HEK293 (cell line): ENCODE measurements at regions not wholly inside any gene's neighbourhood (a gene's known extent, or its start where the extent isn't known, plus 50 kb on each side); places are given as distances from the start of the nearest gene placed in this dataset.

ENCODE experiments used
- CTCF ChIA-PET: fragments of 350-600 bp; formaldehyde crosslinking; extraction: SDS; loops from one replicate; lab custom pipeline; 2021; ENCODE audit warnings: antibody characterized with exemption; lab: Yijun Ruan, JAX
- POLR2A ChIA-PET: fragments of 300-600 bp; formaldehyde crosslinking; extraction: SDS; loops from one replicate; lab custom pipeline; 2020; ENCODE audit warnings: antibody characterized with exemption, inconsistent platforms; lab: Yijun Ruan, JAX
- H3K27ac ChIP-seq: fragments of 200-500 bp; sonication (Bioruptor generic); 2 replicates; pipeline ENCODE4 v1.5.1; 2014; ENCODE audit warnings: low read depth, low read length, control low read depth, inconsistent platforms; ENCODE audit errors: extremely low read depth
- H3K36me3 ChIP-seq, 2 experiments: fragments of 200-500 bp in 1 of 2; sonication (Bioruptor generic) in 1 of 2; 1 replicate in 1 of 2; 2 replicates in 1 of 2; pipeline ENCODE4 v1.5.1; 2014 to 2017; ENCODE audit warnings: inconsistent platforms in 2 of 2, low read length in 2 of 2; ENCODE audit not compliant: control insufficient read depth in 2 of 2, insufficient read depth in 1 of 2
- H3K4me1 ChIP-seq: fragments of 200-500 bp; sonication (Bioruptor generic); 2 replicates; pipeline ENCODE4 v1.5.1; 2014; ENCODE audit warnings: mild to moderate bottlenecking, low read length, inconsistent platforms; ENCODE audit not compliant: control insufficient read depth, insufficient read depth
- H3K4me3 ChIP-seq: 2 replicates; pipeline ENCODE4 v1.5.1; 2011; ENCODE audit warnings: low read depth, mild to moderate bottlenecking, control low read depth, low read length, moderate library complexity
- H3K9me3 ChIP-seq: fragments of 200-500 bp; sonication (Bioruptor generic); 2 replicates; pipeline ENCODE4 v1.5.1; 2014; ENCODE audit warnings: low read depth, low read length, inconsistent platforms; ENCODE audit not compliant: control insufficient read depth, insufficient read depth
- AEBP2 ChIP-seq: fragments of 450-650 bp; formaldehyde crosslinking; IDR thresholded peaks from 2 replicates; pipeline ENCODE4 v1.5.1; 2016; ENCODE audit warnings: missing biosample characterization, missing genetic modification characterization, borderline replicate concordance
- IKZF3 ChIP-seq: fragments of 450-650 bp; IDR thresholded peaks from 2 replicates; pipeline ENCODE4 v1.5.0; 2018; ENCODE audit warnings: missing biosample characterization, mild to moderate bottlenecking, missing genetic modification characterization, moderate library complexity
- OVOL3 ChIP-seq: fragments of 450-650 bp; formaldehyde crosslinking; IDR thresholded peaks from 2 replicates; pipeline ENCODE4 v1.5.1; 2016; ENCODE audit warnings: missing biosample characterization, missing genetic modification characterization
- PRDM1 ChIP-seq: fragments of 450-650 bp; formaldehyde crosslinking; IDR thresholded peaks from 2 replicates; pipeline ENCODE4; 2016; ENCODE audit warnings: missing biosample characterization, missing genetic modification characterization
- RBAK ChIP-seq: fragments of 450-650 bp; formaldehyde crosslinking; IDR thresholded peaks from 2 replicates; pipeline ENCODE4 v1.5.1; 2016; ENCODE audit warnings: missing biosample characterization, missing genetic modification characterization
- REPIN1 ChIP-seq: fragments of 450-650 bp; formaldehyde crosslinking; IDR thresholded peaks from 2 replicates; pipeline ENCODE4 v1.5.1; 2017; ENCODE audit warnings: missing biosample characterization, missing genetic modification characterization, low read depth
- YY2 ChIP-seq: fragments of 450-650 bp; formaldehyde crosslinking; IDR thresholded peaks from 2 replicates; pipeline ENCODE4 v1.5.1; 2016; ENCODE audit warnings: missing biosample characterization, missing genetic modification characterization
- ZBTB11 ChIP-seq: fragments of 450-650 bp; formaldehyde crosslinking; conservative IDR thresholded peaks from 2 replicates; pipeline ENCODE4 v1.5.1; 2016; ENCODE audit warnings: low read depth, missing biosample characterization, missing genetic modification characterization
- ZBTB17 ChIP-seq: fragments of 450-650 bp; formaldehyde crosslinking; IDR thresholded peaks from 2 replicates; pipeline ENCODE4 v1.5.1; 2016; ENCODE audit warnings: missing biosample characterization, missing genetic modification characterization
- ZBTB48 ChIP-seq: fragments of 450-650 bp; formaldehyde crosslinking; IDR thresholded peaks from 2 replicates; pipeline ENCODE4 v1.5.1; 2016; ENCODE audit warnings: missing biosample characterization, missing genetic modification characterization
- ZFHX2 ChIP-seq: fragments of 450-650 bp; formaldehyde crosslinking; conservative IDR thresholded peaks from 2 replicates; pipeline ENCODE4 v1.5.1; 2016; ENCODE audit warnings: missing biosample characterization, missing genetic modification characterization
- ZNF114 ChIP-seq: fragments of 450-650 bp; formaldehyde crosslinking; IDR thresholded peaks from 2 replicates; pipeline ENCODE4 v1.5.0; 2017; ENCODE audit warnings: missing biosample characterization, missing genetic modification characterization
- ZNF174 ChIP-seq: fragments of 450-650 bp; formaldehyde crosslinking; IDR thresholded peaks from 2 replicates; pipeline ENCODE4 v1.5.0; 2017; ENCODE audit warnings: missing biosample characterization, mild to moderate bottlenecking, missing genetic modification characterization
- ZNF202 ChIP-seq: fragments of 450-650 bp; formaldehyde crosslinking; IDR thresholded peaks from 2 replicates; pipeline ENCODE4 v1.5.1; 2016; ENCODE audit warnings: missing biosample characterization, missing genetic modification characterization, borderline replicate concordance
- ZNF24 ChIP-seq: fragments of 450-650 bp; formaldehyde crosslinking; IDR thresholded peaks from 2 replicates; pipeline ENCODE4 v1.5.1; 2016; ENCODE audit warnings: missing biosample characterization, missing genetic modification characterization
- ZNF280D ChIP-seq: fragments of 450-650 bp; formaldehyde crosslinking; IDR thresholded peaks from 2 replicates; pipeline ENCODE4 v1.5.1; 2016; ENCODE audit warnings: missing biosample characterization, missing genetic modification characterization
- ZNF394 ChIP-seq: fragments of 450-650 bp; formaldehyde crosslinking; IDR thresholded peaks from 2 replicates; pipeline ENCODE4 v1.5.1; 2016; ENCODE audit warnings: missing biosample characterization, missing genetic modification characterization, mild to moderate bottlenecking, moderate library complexity, borderline replicate concordance
- ZNF473 ChIP-seq: fragments of 450-650 bp; formaldehyde crosslinking; IDR thresholded peaks from 2 replicates; pipeline ENCODE4 v1.5.1; 2017; ENCODE audit warnings: missing biosample characterization, missing genetic modification characterization
- ZNF555 ChIP-seq: fragments of 450-650 bp; formaldehyde crosslinking; conservative IDR thresholded peaks from 2 replicates; pipeline ENCODE4 v1.5.1; 2017; ENCODE audit warnings: missing biosample characterization, mild to moderate bottlenecking, missing genetic modification characterization, inconsistent platforms
- ZNF610 ChIP-seq: fragments of 450-650 bp; formaldehyde crosslinking; IDR thresholded peaks from 2 replicates; pipeline ENCODE4 v1.5.1; 2016; ENCODE audit warnings: missing biosample characterization, missing genetic modification characterization, borderline replicate concordance
- ZNF621 ChIP-seq: fragments of 450-650 bp; formaldehyde crosslinking; IDR thresholded peaks from 2 replicates; pipeline ENCODE4 v1.5.1; 2017; ENCODE audit warnings: missing biosample characterization, missing genetic modification characterization
- ZNF626 ChIP-seq: fragments of 450-650 bp; sonication (Bioruptor Pico); formaldehyde crosslinking; IDR thresholded peaks from 2 replicates; pipeline ENCODE4 v1.5.1; 2018; ENCODE audit warnings: missing biosample characterization, missing genetic modification characterization, inconsistent platforms
- ZNF645 ChIP-seq: fragments of 450-650 bp; formaldehyde crosslinking; IDR thresholded peaks from 2 replicates; pipeline ENCODE4; 2016; ENCODE audit warnings: missing biosample characterization, missing genetic modification characterization
- ZNF707 ChIP-seq: fragments of 450-650 bp; formaldehyde crosslinking; IDR thresholded peaks from 2 replicates; pipeline ENCODE4 v1.5.1; 2016; ENCODE audit warnings: missing biosample characterization, missing genetic modification characterization
- ZNF768 ChIP-seq: fragments of 450-650 bp; formaldehyde crosslinking; IDR thresholded peaks from 2 replicates; pipeline ENCODE4 v1.5.1; 2018; ENCODE audit warnings: missing biosample characterization, mild to moderate bottlenecking, missing genetic modification characterization
- ZNF792 ChIP-seq: fragments of 450-650 bp; formaldehyde crosslinking; IDR thresholded peaks from 2 replicates; pipeline ENCODE4 v1.5.1; 2016; ENCODE audit warnings: missing biosample characterization, missing genetic modification characterization
- ZSCAN16 ChIP-seq: fragments of 450-650 bp; formaldehyde crosslinking; IDR thresholded peaks from 2 replicates; pipeline ENCODE4 v1.5.1; 2016; ENCODE audit warnings: missing biosample characterization, missing genetic modification characterization
- ZSCAN23 ChIP-seq: fragments of 450-650 bp; formaldehyde crosslinking; IDR thresholded peaks from 2 replicates; pipeline ENCODE4 v1.5.1; 2016; ENCODE audit warnings: missing biosample characterization, missing genetic modification characterization
- ZSCAN4 ChIP-seq: fragments of 450-650 bp; formaldehyde crosslinking; IDR thresholded peaks from 2 replicates; pipeline ENCODE4 v1.5.1; 2017; ENCODE audit warnings: missing biosample characterization, missing genetic modification characterization

GRCh38 chr2:39491653-39492052 lies 54.6 kb upstream of the MAP4K3 start (continued):
- TF ChIP-seq ZSCAN4: no peak
- no peak for TF ChIP-seq ZNF394 (tag by site-specific recombination)
- no peak for TF ChIP-seq ZNF645 (tag by site-specific recombination)
- TF ChIP-seq ZNF280D: no peak
- no peak for TF ChIP-seq ZNF174 (tag by site-specific recombination)
- no peak for TF ChIP-seq ZNF768 (tag by site-specific recombination)
- TF ChIP-seq ZNF621 (tag by site-specific recombination): no peak
- TF ChIP-seq ZSCAN23 (tag by site-specific recombination): no peak
- TF ChIP-seq ZBTB11 (tag by site-specific recombination): no peak
- no peak for TF ChIP-seq ZNF707 (tag by site-specific recombination)
- no peak for TF ChIP-seq REPIN1 (tag by site-specific recombination)
- no peak for TF ChIP-seq ZBTB48 (tag by site-specific recombination)

GRCh38 chr2:39492095-39492590 lies 55.1 kb upstream of the MAP4K3 start:
- Histone ChIP-seq H3K4me3 (no peak overlapping the region), H3K4me1 (peaks cover 2% of the 10 kb centered on the region; the same call in 1 of the 2 replicates), H3K36me3 (no peaks in the 10 kb centered on the region), H3K9me3 (no peaks in the 10 kb centered on the region), H3K27ac (no peak overlapping the region)
- ChIA-PET POLR2A (no interaction called here), CTCF (interaction anchor here (0.6 kb wide), 2 partner anchors 17 to 226 kb away, joined by 3 read pairs; no protein-coding TSS in a partner anchor)
- TF ChIP-seq ZBTB17 (tag by site-specific recombination) (peak; percentile 70; the same call in 1 of the 2 replicates), RBAK (tag by site-specific recombination) (no peak), ZNF555 (no peak), ZNF202 (tag by site-specific recombination) (no peak), ZNF114 (tag by site-specific recombination) (no peak), ZFHX2 (tag by site-specific recombination) (no peak), ZSCAN16 (tag by site-specific recombination) (no peak), ZNF24 (tag by site-specific recombination) (peak; percentile 96), OVOL3 (tag by site-specific recombination) (no peak), AEBP2 (tag by site-specific recombination) (no peak), ZNF473 (tag by site-specific recombination) (no peak), ZNF610 (tag by site-specific recombination) (no peak), ZNF792 (tag by site-specific recombination) (no peak), IKZF3 (0 out of 2 replicates have a peak, but pooled peaks have one; percentile 39), ZNF626 (no peak), YY2 (tag by site-specific recombination) (no peak), PRDM1 (0 out of 2 replicates have a peak, but pooled peaks have one; percentile 16)
